ENCODE measurements at regions not wholly inside any gene's neighbourhood (a gene's known extent, or its start where the extent isn't known, plus 50 kb on each side); places are given as distances from the start of the nearest gene placed in this dataset.

GRCh38 chr1:31524186-31524901, 52.0 kb upstream of the TINAGL1 start:
- TF ChIP-seq POLR2A (IDR thresholded peaks at IDR 0.05; ENCODE audit: low read depth, low read length), result no peak
- TF ChIP-seq, protein P1, sequence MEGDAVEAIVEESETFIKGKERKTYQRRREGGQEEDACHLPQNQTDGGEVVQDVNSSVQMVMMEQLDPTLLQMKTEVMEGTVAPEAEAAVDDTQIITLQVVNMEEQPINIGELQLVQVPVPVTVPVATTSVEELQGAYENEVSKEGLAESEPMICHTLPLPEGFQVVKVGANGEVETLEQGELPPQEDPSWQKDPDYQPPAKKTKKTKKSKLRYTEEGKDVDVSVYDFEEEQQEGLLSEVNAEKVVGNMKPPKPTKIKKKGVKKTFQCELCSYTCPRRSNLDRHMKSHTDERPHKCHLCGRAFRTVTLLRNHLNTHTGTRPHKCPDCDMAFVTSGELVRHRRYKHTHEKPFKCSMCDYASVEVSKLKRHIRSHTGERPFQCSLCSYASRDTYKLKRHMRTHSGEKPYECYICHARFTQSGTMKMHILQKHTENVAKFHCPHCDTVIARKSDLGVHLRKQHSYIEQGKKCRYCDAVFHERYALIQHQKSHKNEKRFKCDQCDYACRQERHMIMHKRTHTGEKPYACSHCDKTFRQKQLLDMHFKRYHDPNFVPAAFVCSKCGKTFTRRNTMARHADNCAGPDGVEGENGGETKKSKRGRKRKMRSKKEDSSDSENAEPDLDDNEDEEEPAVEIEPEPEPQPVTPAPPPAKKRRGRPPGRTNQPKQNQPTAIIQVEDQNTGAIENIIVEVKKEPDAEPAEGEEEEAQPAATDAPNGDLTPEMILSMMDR (conservative IDR thresholded peaks at IDR 0.05; ENCODE audit: low read depth, low read length), result no peak
- no peak for TF ChIP-seq RAD21 (IDR thresholded peaks at IDR 0.05; ENCODE audit: low read length)
- TF ChIP-seq RCOR1 (IDR thresholded peaks at IDR 0.05; ENCODE audit: insufficient replicate concordance, low read length), result no peak
- TF ChIP-seq SMC3 (IDR thresholded peaks at IDR 0.05; ENCODE audit: low read depth, low read length), result no peak
- TF ChIP-seq MXI1 (IDR thresholded peaks at IDR 0.05; ENCODE audit: borderline replicate concordance, low read depth, low read length), result no peak
- TF ChIP-seq RFX5 (IDR thresholded peaks at IDR 0.05; ENCODE audit: low read depth, low read length), result no peak
- no peak for TF ChIP-seq CEBPB (IDR thresholded peaks at IDR 0.05; ENCODE audit: low read depth, low read length)
- no peak for TF ChIP-seq CHD1 (IDR thresholded peaks at IDR 0.05; ENCODE audit: low read depth, low read length)
- TF ChIP-seq BHLHE40 (IDR thresholded peaks at IDR 0.05; ENCODE audit: low read depth, low read length), result no peak
- TF ChIP-seq USF2 (IDR thresholded peaks at IDR 0.05; ENCODE audit: low read depth, low read length), result no peak
- TF ChIP-seq MAFK (IDR thresholded peaks at IDR 0.05; ENCODE audit: low read depth, low read length), result no peak
- TF ChIP-seq FOS (IDR thresholded peaks at IDR 0.05; ENCODE audit: low read depth, low read length), result no peak
- TF ChIP-seq MAZ (IDR thresholded peaks at IDR 0.05; ENCODE audit: borderline replicate concordance, low read depth, low read length), result no peak
